Uterus (tissue), 3 donors: ENCODE measurements at regions not wholly inside any gene's neighbourhood (a gene's known extent, or its start where the extent isn't known, plus 50 kb on each side); places are given as distances from the start of the nearest gene placed in this dataset.

ENCODE experiments used
- DNase-seq, 2 donors: peaks; one replicate each; pipeline ENCODE4 v3.0.0-alpha.2; 2019 to 2020
- H3K27ac ChIP-seq, 2 donors: fragments of 200-600 bp; sonication (generic); 1 replicate in 1 of 2; 2 replicates in 1 of 2; pipeline ENCODE4 v1.5.1; 2016 to 2018
- H3K27me3 ChIP-seq, 2 donors: fragments of 200-600 bp; sonication (generic); one replicate each; pipeline ENCODE4 v1.5.1; 2018 to 2019; ENCODE audit warnings: control low read depth in 1 of 2
- H3K36me3 ChIP-seq, 2 donors: fragments of 200-600 bp; sonication (generic); one replicate each; pipeline ENCODE4 v1.5.1; 2019; ENCODE audit warnings: control low read depth in 1 of 2
- H3K4me1 ChIP-seq, 2 donors: fragments of 200-600 bp; sonication (generic); one replicate each; pipeline ENCODE4 v1.5.1; 2018 to 2019; ENCODE audit warnings: control low read depth in 1 of 2
- H3K4me3 ChIP-seq, 2 donors: fragments of 200-600 bp; sonication (generic); 1 replicate in 1 of 2; 2 replicates in 1 of 2; pipeline ENCODE4 v1.5.1; 2018 to 2019; ENCODE audit warnings: mild to moderate bottlenecking in 1 of 2
- H3K9me3 ChIP-seq, 2 donors: fragments of 200-600 bp; sonication (generic); one replicate each; pipeline ENCODE4 v1.5.1; 2019; ENCODE audit warnings: control low read depth in 1 of 2
- CTCF ChIP-seq, 4 experiments: fragments of 200-600 bp in 2 of 4; fragments of 450-650 bp in 2 of 4; sonication (generic) in 2 of 4; IDR thresholded peaks; one replicate each; pipeline ENCODE4 v1.5.1; 2016 to 2019; ENCODE audit warnings: antibody characterized with exemption in 4 of 4, mild to moderate bottlenecking in 2 of 4, moderate library complexity in 1 of 4
- POLR2A ChIP-seq, 2 donors: fragments of 450-650 bp; IDR thresholded peaks; one replicate each; pipeline ENCODE4 v1.6.1; 2016; ENCODE audit warnings: antibody characterized with exemption in 2 of 2, mild to moderate bottlenecking in 1 of 2, moderate library complexity in 1 of 2
- intact Hi-C: fragments of 100-400 bp; cut with DNase I; formaldehyde crosslinking; loops from one replicate; pipeline ENCODE4 v1.15.1; 2023; ENCODE audit warnings: low total_unique reads
- donor health status: DM: yes; HTN: yes; CAD: no.

- Histone ChIP-seq H3K4me3 (no peak overlapping the region), H3K27me3 (no peaks in the 10 kb centered on the region), H3K4me1 (no peaks in the 10 kb centered on the region), H3K27ac (no peak overlapping the region), H3K36me3 (no peaks in the 10 kb centered on the region), H3K9me3 (no peaks in the 10 kb centered on the region)
- no peak for TF ChIP-seq POLR2A (IDR thresholded peaks at IDR 0.05)
- TF ChIP-seq CTCF (IDR thresholded peaks at IDR 0.05), result no peak
- intact Hi-C loops, result no loop called here
- peak in 1 of 2 donors; percentile 61 for DNase-seq
Observed at GRCh38 chr10:44056206-44056605, 328.7 kb downstream of the CXCL12 start.

- H3K9me3 ChIP-seq, result no peaks in the 10 kb centered on the region
- intact Hi-C loops, result no loop called here
- H3K27ac ChIP-seq, result no peak overlapping the region
- no peaks in the 10 kb centered on the region for H3K4me1 ChIP-seq
- H3K36me3 ChIP-seq, result no peaks in the 10 kb centered on the region
- H3K27me3 ChIP-seq, result no peaks in the 10 kb centered on the region
- TF ChIP-seq POLR2A (IDR thresholded peaks at IDR 0.05), result no peak
- no peak for TF ChIP-seq CTCF (IDR thresholded peaks at IDR 0.05)
- no peak for DNase-seq
- H3K4me3 ChIP-seq, result no peak overlapping the region
Observed at GRCh38 chr10:44054046-44054445, 330.9 kb downstream of the CXCL12 start.

DNA sequence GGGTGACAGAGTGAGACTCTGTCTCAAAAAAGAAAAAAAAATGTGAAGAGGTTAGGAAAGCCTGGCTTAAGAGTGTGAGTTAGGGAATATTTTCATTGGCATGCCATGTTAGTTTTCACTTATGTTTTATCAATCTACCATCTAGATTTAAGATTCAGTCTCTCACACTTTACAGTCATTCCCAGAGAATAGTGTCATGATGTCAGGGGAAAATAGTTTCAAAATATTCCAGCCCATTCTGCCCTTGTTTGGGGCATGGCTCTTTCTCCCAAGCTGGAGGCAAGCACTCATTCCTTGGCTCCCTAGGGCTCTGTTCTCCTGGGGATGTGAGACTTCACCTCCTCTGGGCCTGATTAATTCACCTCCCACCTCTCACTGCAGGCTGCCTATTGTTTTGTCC lies 331.5 kb downstream of the CXCL12 start:
- intact Hi-C loops, result no loop called here
- H3K9me3 ChIP-seq, result no peaks in the 10 kb centered on the region
- no peaks in the 10 kb centered on the region for H3K4me1 ChIP-seq
- H3K4me3 ChIP-seq, result no peak overlapping the region
- DNase-seq, result no peak
- no peak for TF ChIP-seq CTCF (IDR thresholded peaks at IDR 0.05)
- no peak overlapping the region for H3K27ac ChIP-seq
- no peaks in the 10 kb centered on the region for H3K36me3 ChIP-seq
- H3K27me3 ChIP-seq, result no peaks in the 10 kb centered on the region

DNA sequence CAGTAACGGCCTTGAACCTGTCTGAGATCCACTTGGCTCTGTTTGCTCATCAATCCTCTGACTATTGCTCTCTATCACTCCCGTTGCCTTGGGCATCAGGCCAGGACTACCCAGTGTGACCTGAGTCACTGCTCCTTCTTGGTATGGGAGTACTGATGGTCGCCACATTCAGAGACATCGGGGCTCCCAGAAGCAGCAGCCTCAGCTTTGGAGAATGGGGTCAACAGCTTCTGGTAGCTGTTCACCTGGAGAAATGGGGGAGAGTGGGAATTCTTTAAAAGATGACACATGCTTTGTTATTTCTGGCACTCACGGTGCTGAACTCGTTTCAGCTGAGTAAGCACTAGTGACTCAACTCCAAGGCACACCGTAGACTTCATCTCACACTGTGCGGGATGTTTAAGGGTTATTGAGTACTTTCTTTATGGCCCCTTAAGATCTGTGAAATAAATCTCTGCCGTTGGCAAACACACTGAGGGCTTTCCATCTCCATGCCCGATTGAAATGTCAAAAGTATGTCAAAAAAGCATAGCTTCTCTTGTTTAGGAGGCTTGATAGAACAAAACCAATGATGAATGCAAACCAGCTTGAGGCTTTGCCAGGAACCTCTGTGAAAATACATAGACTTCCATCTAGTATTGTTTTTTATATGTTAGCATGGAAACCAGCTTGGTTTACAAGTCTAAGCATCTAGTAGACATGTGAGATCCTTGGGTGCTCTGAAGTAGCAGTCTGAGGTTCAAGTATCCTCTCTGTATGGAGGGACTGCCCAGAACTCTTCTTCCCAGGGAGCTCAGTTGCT lies 333.1 kb downstream of the CXCL12 start:
- H3K9me3 ChIP-seq, result no peaks in the 10 kb centered on the region

More for the DNA sequence above, 333.1 kb downstream of the CXCL12 start:
- no peak for DNase-seq
- Histone ChIP-seq H3K4me3 (no peak overlapping the region), H3K27ac (no peak overlapping the region), H3K27me3 (no peaks in the 10 kb centered on the region), H3K4me1 (no peaks in the 10 kb centered on the region), H3K36me3 (no peaks in the 10 kb centered on the region)
- no peak for TF ChIP-seq CTCF (IDR thresholded peaks at IDR 0.05)
- no peak for TF ChIP-seq POLR2A (IDR thresholded peaks at IDR 0.05)
- intact Hi-C loops, result no loop called here
